ENCODE measurements at regions not wholly inside any gene's neighbourhood (a gene's known extent, or its start where the extent isn't known, plus 50 kb on each side); places are given as distances from the start of the nearest gene placed in this dataset.
"Not testable (repeated sequence)": the region's sequence is repeated elsewhere in the genome, so short reads cannot be mapped to it uniquely, and the experiment has no call there.

- H3K4me1 Mint-ChIP-seq, result no peaks in the 10 kb centered on the region
- H3K4me3 Mint-ChIP-seq, result no peak overlapping the region
- no peak for TF ChIP-seq CTCF (IDR thresholded peaks at IDR 0.05; ENCODE audit: unreplicated experiment in 3 of 3)
- no peaks in the 10 kb centered on the region for H3K27me3 Mint-ChIP-seq (ENCODE audit: low read depth)
- no peak overlapping the region for H3K27ac Mint-ChIP-seq
- H3K9me3 Mint-ChIP-seq, result peaks cover 63% of the 10 kb centered on the region
- peaks cover 4% of the 10 kb centered on the region for H3K36me3 Mint-ChIP-seq (ENCODE audit: low read depth)
Observed at GRCh38 chr16:35154627-35155026, 1695.2 kb downstream of the TP53TG3F start.

- not testable (repeated sequence) for H3K4me1 Mint-ChIP-seq; H3K27me3 Mint-ChIP-seq (ENCODE audit: low read depth); H3K4me3 Mint-ChIP-seq; H3K27ac Mint-ChIP-seq; H3K36me3 Mint-ChIP-seq (ENCODE audit: low read depth)
- H3K9me3 Mint-ChIP-seq, result peaks cover 50% of the 10 kb centered on the region
Observed at GRCh38 chr16:35157549-35157948, 1698.1 kb downstream of the TP53TG3F start.

GRCh38 chr16:35169324-35169723 is 1709.9 kb downstream of the TP53TG3F start:
- H3K27ac Mint-ChIP-seq; H3K4me3 Mint-ChIP-seq; H3K4me1 Mint-ChIP-seq; H3K36me3 Mint-ChIP-seq (ENCODE audit: low read depth); H3K27me3 Mint-ChIP-seq (ENCODE audit: low read depth): not testable (repeated sequence)
- H3K9me3 Mint-ChIP-seq, result peaks cover 36% of the 10 kb centered on the region

GRCh38 chr16:35170061-35170460 is 1710.6 kb downstream of the TP53TG3F start:
- not testable (repeated sequence) for H3K36me3 Mint-ChIP-seq (ENCODE audit: low read depth); H3K4me3 Mint-ChIP-seq; H3K27me3 Mint-ChIP-seq (ENCODE audit: low read depth); H3K27ac Mint-ChIP-seq; H3K4me1 Mint-ChIP-seq
- H3K9me3 Mint-ChIP-seq, result peaks cover 37% of the 10 kb centered on the region

- no peak overlapping the region for H3K4me3 Mint-ChIP-seq
- no peak overlapping the region for H3K27ac Mint-ChIP-seq
- H3K36me3 Mint-ChIP-seq (ENCODE audit: low read depth), result no peaks in the 10 kb centered on the region
- H3K9me3 Mint-ChIP-seq, result peaks cover 37% of the 10 kb centered on the region
- no peaks in the 10 kb centered on the region for H3K27me3 Mint-ChIP-seq (ENCODE audit: low read depth)
- no peaks in the 10 kb centered on the region for H3K4me1 Mint-ChIP-seq
- TF ChIP-seq CTCF (IDR thresholded peaks at IDR 0.05; ENCODE audit: unreplicated experiment in 3 of 3), result no peak
Observed at GRCh38 chr16:35170610-35171009, 1711.2 kb downstream of the TP53TG3F start.

- H3K27me3 Mint-ChIP-seq (ENCODE audit: low read depth), result no peaks in the 10 kb centered on the region
Observed at GRCh38 chr16:35171106-35171505, 1711.7 kb downstream of the TP53TG3F start.

GRCh38 chr16:35173295-35173694 is 1713.9 kb downstream of the TP53TG3F start:
- no peaks in the 10 kb centered on the region for H3K27me3 Mint-ChIP-seq (ENCODE audit: low read depth)
- no peak overlapping the region for H3K27ac Mint-ChIP-seq
- H3K36me3 Mint-ChIP-seq (ENCODE audit: low read depth), result no peaks in the 10 kb centered on the region
- H3K9me3 Mint-ChIP-seq, result peaks cover 39% of the 10 kb centered on the region
- no peaks in the 10 kb centered on the region for H3K4me1 Mint-ChIP-seq
- no peak overlapping the region for H3K4me3 Mint-ChIP-seq
- no peak for TF ChIP-seq CTCF (IDR thresholded peaks at IDR 0.05; ENCODE audit: unreplicated experiment in 3 of 3)

More at GRCh38 chr16:35171106-35171505, 1711.7 kb downstream of the TP53TG3F start:
- Mint-ChIP-seq H3K36me3 (ENCODE audit: low read depth) (no peaks in the 10 kb centered on the region), H3K27ac (no peak overlapping the region), H3K4me3 (no peak overlapping the region), H3K9me3 (peaks cover 36% of the 10 kb centered on the region), H3K4me1 (no peaks in the 10 kb centered on the region)
- no peak for TF ChIP-seq CTCF (IDR thresholded peaks at IDR 0.05; ENCODE audit: unreplicated experiment in 3 of 3)

GRCh38 chr16:35174016-35174415 is 1714.6 kb downstream of the TP53TG3F start:
- Mint-ChIP-seq H3K9me3 (peaks cover 36% of the 10 kb centered on the region), H3K36me3 (ENCODE audit: low read depth) (no peaks in the 10 kb centered on the region), H3K27ac (no peak overlapping the region), H3K4me3 (no peak overlapping the region), H3K4me1 (no peaks in the 10 kb centered on the region), H3K27me3 (ENCODE audit: low read depth) (no peaks in the 10 kb centered on the region)
- no peak for TF ChIP-seq CTCF (IDR thresholded peaks at IDR 0.05; ENCODE audit: unreplicated experiment in 3 of 3)

All from nephron (organoid).